Left lung (tissue), 4 donors: ENCODE measurements at regions not wholly inside any gene's neighbourhood (a gene's known extent, or its start where the extent isn't known, plus 50 kb on each side); places are given as distances from the start of the nearest gene placed in this dataset.
"Not testable (repeated sequence)": the region's sequence is repeated elsewhere in the genome, so short reads cannot be mapped to it uniquely, and the experiment has no call there.

Experiments
- ATAC-seq: fragments of 200-7000 bp; cut with Tn5 transposase; one replicate; pipeline ENCODE4 v1.9.1; 2020; ENCODE audit warnings: moderate library complexity
- DNase-seq, 4 donors: peaks; one replicate each; pipeline ENCODE4 v3.0.0-alpha.2; 2013 to 2020
- H3K27ac ChIP-seq, 2 donors: fragments of 200-600 bp; sonication (generic) in 1 of 2; one replicate each; pipeline versions ENCODE4 v1.5.0 to v1.8.0; 2020 to 2021
- H3K27me3 ChIP-seq, 2 donors: fragments of 200-600 bp; sonication (generic) in 1 of 2; one replicate each; pipeline versions ENCODE4 v1.5.0 to v1.8.0; 2020 to 2021
- H3K36me3 ChIP-seq, 2 donors: fragments of 200-600 bp; sonication (generic) in 1 of 2; one replicate each; pipeline versions ENCODE4 v1.5.0 to v1.8.0; 2020 to 2021
- H3K4me1 ChIP-seq, 2 donors: fragments of 200-600 bp; one replicate each; pipeline ENCODE4 v1.8.0; 2021
- H3K4me3 ChIP-seq, 2 donors: fragments of 200-600 bp; sonication (generic) in 1 of 2; one replicate each; pipeline versions ENCODE4 v1.5.0 to v1.8.0; 2020 to 2021; ENCODE audit warnings: mild to moderate bottlenecking in 1 of 2
- H3K9me3 ChIP-seq, 2 donors: fragments of 200-600 bp; sonication (generic) in 1 of 2; one replicate each; pipeline versions ENCODE4 v1.5.0 to v1.8.0; 2020 to 2021
- CTCF ChIP-seq, 2 donors: fragments of 200-600 bp; sonication (generic) in 1 of 2; IDR thresholded peaks; one replicate each; pipeline versions ENCODE4 v1.5.0 to v1.8.0; 2021; ENCODE audit warnings: antibody characterized with exemption in 2 of 2
- intact Hi-C, 2 donors: fragments of 100-400 bp; cut with DNase I; formaldehyde crosslinking; loops; one replicate each; pipeline versions ENCODE4 v1.11.2 to v1.14.2; 2022
- donor health status: DM: no; HTN: yes; CAD: no.
- donor health status: DM: no; HTN: no; CAD: no.

GRCh38 chr13:79989217-79989661 is 351.7 kb downstream of the SPRY2 start:
- Histone ChIP-seq H3K36me3 (no peaks in the 10 kb centered on the region), H3K4me1 (no peaks in the 10 kb centered on the region), H3K4me3 (no peak overlapping the region), H3K27me3 (no peaks in the 10 kb centered on the region), H3K27ac (no peak overlapping the region), H3K9me3 (no peaks in the 10 kb centered on the region)
- ATAC-seq (no peak), DNase-seq (no peak)
- intact Hi-C loops: no loop called here
- TF ChIP-seq CTCF (IDR thresholded peaks at IDR 0.05): no peak

GRCh38 chr13:79988573-79988972 is 352.4 kb downstream of the SPRY2 start:
- H3K9me3 ChIP-seq: no peaks in the 10 kb centered on the region
- no peaks in the 10 kb centered on the region for H3K27me3 ChIP-seq
- no peaks in the 10 kb centered on the region for H3K36me3 ChIP-seq
- DNase-seq (no peak), ATAC-seq (no peak)
- H3K27ac ChIP-seq: no peak overlapping the region
- intact Hi-C loops: no loop called here
- H3K4me1 ChIP-seq: no peaks in the 10 kb centered on the region
- TF ChIP-seq CTCF (IDR thresholded peaks at IDR 0.05): no peak
- no peak overlapping the region for H3K4me3 ChIP-seq

- no peaks in the 10 kb centered on the region for H3K4me1 ChIP-seq
- intact Hi-C loops: no loop called here
- ATAC-seq (no peak), DNase-seq (no peak)
- H3K9me3 ChIP-seq: no peaks in the 10 kb centered on the region
- H3K4me3 ChIP-seq: no peak overlapping the region
- no peak for TF ChIP-seq CTCF (IDR thresholded peaks at IDR 0.05)
- H3K36me3 ChIP-seq: no peaks in the 10 kb centered on the region
- no peaks in the 10 kb centered on the region for H3K27me3 ChIP-seq
- no peak overlapping the region for H3K27ac ChIP-seq
Observed at GRCh38 chr13:79987761-79988160, 353.2 kb downstream of the SPRY2 start.

GRCh38 chr13:79987323-79987722 is 353.6 kb downstream of the SPRY2 start:
- Histone ChIP-seq H3K4me1 (no peaks in the 10 kb centered on the region), H3K9me3 (no peaks in the 10 kb centered on the region), H3K27me3 (no peaks in the 10 kb centered on the region), H3K36me3 (no peaks in the 10 kb centered on the region), H3K27ac (no peak overlapping the region), H3K4me3 (no peak overlapping the region)
- ATAC-seq (no peak), DNase-seq (no peak)
- TF ChIP-seq CTCF (IDR thresholded peaks at IDR 0.05): no peak
- intact Hi-C loops: no loop called here

- intact Hi-C loops: no loop called here
- H3K36me3 ChIP-seq: no peaks in the 10 kb centered on the region
- TF ChIP-seq CTCF (IDR thresholded peaks at IDR 0.05): no peak
- H3K4me3 ChIP-seq: no peak overlapping the region
- no peaks in the 10 kb centered on the region for H3K4me1 ChIP-seq
- H3K9me3 ChIP-seq: no peaks in the 10 kb centered on the region
- ATAC-seq (no peak), DNase-seq (no peak)
- H3K27ac ChIP-seq: no peak overlapping the region
- no peaks in the 10 kb centered on the region for H3K27me3 ChIP-seq
Observed at GRCh38 chr13:79986890-79987289, 354.0 kb downstream of the SPRY2 start.

- ATAC-seq, H3K27ac ChIP-seq, H3K4me1 ChIP-seq, intact Hi-C loops, DNase-seq, H3K27me3 ChIP-seq, H3K4me3 ChIP-seq, H3K36me3 ChIP-seq: not testable (repeated sequence)
- peaks cover 0 to 22% of the 10 kb centered on the region in 2 donors for H3K9me3 ChIP-seq
Observed at GRCh38 chr13:79974935-79975650, 365.8 kb downstream of the SPRY2 start.
